HS-27A (cell line): ENCODE measurements at regions not wholly inside any gene's neighbourhood (a gene's known extent, or its start where the extent isn't known, plus 50 kb on each side); places are given as distances from the start of the nearest gene placed in this dataset.

Experiments
- DNase-seq: peaks from one replicate; pipeline ENCODE4 v3.0.0-alpha.2; 2012; ENCODE audit warnings: low read depth, missing footprints

- no peak for DNase-seq
Measured at GRCh38 chr5:58403822-58404433, 56.0 kb downstream of the PLK2 start.

GRCh38 chr5:58401701-58402100, 58.2 kb downstream of the PLK2 start:
- DNase-seq: no peak

GRCh38 chr5:58400737-58401136, 59.1 kb downstream of the PLK2 start:
- DNase-seq: no peak

DNA sequence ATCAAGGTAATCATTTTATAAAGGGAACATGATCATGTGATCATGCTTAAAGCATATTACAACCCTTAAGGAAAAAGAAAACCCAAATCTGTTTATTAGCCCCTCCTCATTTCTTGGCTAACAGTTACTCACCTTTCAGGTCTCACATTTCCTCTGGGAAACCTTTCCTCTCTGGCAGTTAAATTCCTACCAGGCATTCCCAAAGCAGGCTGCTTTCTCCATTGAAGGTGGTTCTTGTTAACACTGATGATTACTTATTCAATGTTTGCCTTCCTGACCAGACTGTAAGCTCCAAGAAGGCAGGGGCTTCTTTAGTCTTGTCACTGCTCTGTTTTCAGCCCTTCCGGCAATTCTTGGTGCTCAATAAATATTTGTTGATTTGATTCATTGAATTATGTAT, 59.9 kb downstream of the PLK2 start:
- DNase-seq: no peak

- no peak for DNase-seq
Measured at GRCh38 chr5:58394339-58394738, 65.5 kb downstream of the PLK2 start.

GRCh38 chr5:58393716-58394115, 66.2 kb downstream of the PLK2 start:
- no peak for DNase-seq

GRCh38 chr5:58392496-58392895, 67.4 kb downstream of the PLK2 start:
- no peak for DNase-seq

GRCh38 chr5:58383448-58383847, 76.4 kb downstream of the PLK2 start:
- no peak for DNase-seq

DNA sequence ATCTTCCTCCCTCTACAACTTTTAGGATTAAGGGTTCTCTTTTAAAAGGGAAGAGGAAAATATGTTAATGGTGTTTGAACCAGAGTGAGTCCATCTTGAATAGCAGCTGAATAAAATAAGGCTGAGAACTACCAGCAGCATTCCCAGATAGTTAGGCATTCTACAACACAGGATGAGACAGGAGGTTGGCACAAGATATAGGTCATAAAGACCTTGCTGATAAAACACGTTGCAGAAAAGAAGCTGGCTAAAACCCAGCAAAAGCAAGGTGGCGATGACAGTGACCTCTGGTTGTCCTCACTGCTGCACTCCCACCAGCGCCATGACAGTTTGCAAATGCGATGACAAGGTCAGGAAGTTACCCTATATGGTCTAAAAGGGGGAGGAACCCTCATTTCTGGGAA, 77.8 kb downstream of the PLK2 start:
- DNase-seq: no peak

GRCh38 chr5:58381566-58381965, 78.3 kb downstream of the PLK2 start:
- DNase-seq: no peak

DNA sequence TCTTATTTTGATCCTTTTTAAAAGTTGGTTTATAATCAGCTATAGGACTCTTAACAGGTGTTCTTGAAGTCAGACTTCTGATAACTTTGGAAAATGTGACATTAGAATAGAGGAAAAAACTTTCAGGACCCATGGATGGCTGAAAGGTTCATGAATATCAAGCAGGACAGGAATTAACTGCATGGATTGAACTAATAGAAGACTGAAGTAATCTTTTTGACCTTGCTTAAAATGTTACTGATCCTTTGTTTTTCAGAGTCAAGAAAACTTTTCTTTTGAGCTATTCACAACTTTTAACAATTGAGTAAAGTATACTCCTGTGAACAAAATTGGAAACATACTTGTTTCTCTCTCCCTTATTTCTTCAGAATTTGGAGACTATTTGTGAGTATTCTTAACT, 79.2 kb downstream of the PLK2 start:
- no peak for DNase-seq

- no peak for DNase-seq
Measured at GRCh38 chr5:58378613-58379390, 81.1 kb downstream of the PLK2 start.

DNA sequence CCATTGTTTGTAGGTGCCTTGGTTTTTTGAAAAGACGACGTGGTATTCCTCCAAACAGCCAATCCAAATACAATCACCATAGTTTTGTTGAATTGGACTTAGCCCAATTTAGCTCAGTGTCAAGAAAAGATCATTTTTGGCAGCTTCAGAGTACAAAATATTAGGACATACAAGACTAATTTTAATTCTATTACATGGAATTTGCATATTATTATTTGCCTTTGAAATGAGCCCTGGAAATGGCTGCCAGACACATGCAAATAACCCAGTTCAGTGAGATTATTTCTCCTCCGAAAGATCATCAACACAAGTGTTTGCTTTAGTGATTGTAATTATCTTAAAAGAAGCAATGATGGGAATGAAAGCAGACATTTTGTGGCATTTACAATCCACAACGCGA, 89.3 kb downstream of the PLK2 start:
- DNase-seq: no peak

DNA sequence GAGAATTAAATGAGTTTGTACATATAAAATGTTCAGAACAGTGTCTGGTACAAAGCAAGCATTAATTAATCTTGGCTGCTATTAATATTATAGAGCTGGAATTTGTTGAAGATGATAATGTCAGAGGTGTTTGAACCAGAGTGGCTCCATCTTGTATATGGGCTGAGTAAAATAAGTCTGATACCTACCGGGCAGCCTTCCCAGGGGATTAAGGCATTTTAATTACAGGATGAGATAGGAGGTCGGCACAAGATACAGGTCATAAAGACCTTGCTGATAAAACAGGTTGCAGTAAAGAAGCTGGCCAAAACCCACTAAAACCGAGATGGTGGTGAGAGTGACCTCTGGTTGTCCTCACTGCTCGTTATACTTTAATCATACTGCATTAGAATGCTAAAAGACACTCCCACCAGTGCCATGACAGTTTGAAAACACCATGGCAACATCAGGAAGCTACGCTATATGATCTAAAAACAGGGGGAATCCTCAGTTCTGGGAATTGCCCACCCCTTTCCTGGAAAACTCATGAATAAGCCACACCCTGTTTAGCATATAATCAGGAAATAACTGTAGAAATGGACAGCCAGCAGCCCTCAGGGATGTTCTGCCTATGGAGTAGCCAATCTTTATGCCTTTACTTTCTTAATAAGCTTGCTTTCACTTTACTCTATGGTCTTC, 90.2 kb downstream of the PLK2 start:
- DNase-seq: no peak

DNA sequence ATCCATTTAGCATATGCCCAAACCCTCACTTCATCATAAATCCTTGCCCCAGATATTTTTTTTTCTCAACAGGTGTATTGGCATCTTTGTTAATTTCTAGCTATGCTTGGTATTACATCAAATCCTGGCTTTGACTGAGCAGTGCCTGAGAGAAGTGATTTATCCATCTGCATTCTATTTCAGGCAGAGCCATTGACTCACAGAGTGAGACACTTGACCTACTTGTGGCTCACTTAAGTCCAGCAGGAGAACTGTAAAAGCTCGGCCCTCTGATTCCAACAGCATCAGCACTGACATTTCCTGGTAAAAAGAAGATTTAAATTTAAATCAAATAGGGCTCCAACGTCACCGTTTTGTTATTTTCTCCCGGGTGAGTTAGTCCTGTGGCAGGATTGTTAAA, 93.4 kb downstream of the PLK2 start:
- DNase-seq: no peak

DNA sequence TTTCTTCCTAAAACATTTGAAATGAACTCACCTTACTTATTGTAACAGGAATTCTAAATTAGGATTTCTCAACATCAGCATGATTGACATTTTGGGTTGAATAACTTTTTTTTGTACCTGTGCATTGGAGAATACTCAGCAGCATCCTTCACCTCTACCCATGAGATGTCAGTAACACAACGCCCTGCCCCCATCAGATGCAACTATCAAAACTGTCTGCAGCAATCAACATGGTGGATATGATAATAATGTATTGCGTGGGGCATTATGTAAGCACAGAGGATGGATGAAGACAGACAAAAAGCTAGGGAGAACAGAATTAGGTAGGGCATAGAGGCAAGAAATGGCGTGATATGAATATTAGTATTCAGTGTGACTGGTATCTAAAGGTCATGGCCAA, 94.1 kb downstream of the PLK2 start:
- no peak for DNase-seq

- DNase-seq: no peak
Measured at GRCh38 chr5:58363461-58364249, 96.2 kb downstream of the PLK2 start.

GRCh38 chr5:58362135-58362534, 97.8 kb downstream of the PLK2 start:
- DNase-seq: no peak

DNA sequence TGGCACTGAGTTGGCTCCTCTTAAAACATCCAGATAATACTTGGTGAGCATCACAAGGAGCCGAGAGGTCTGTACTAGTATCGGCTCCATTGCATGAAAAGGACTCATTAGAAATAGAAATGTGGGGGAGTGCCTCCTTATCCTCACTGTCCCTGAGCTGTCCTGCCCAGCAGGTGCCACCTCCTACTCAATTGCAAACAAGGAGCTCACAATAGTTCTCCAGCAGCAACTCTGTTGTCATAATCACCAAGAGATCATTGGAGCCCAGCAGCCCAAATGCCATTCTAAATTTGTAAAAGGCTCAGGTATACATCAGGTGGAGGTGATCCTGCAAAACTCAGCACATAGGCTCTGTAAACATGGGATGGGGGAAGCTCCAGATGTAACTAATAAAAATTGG, 99.1 kb downstream of the PLK2 start:
- no peak for DNase-seq

- DNase-seq: no peak
Measured at GRCh38 chr5:58359981-58360380, 99.9 kb downstream of the PLK2 start.

DNA sequence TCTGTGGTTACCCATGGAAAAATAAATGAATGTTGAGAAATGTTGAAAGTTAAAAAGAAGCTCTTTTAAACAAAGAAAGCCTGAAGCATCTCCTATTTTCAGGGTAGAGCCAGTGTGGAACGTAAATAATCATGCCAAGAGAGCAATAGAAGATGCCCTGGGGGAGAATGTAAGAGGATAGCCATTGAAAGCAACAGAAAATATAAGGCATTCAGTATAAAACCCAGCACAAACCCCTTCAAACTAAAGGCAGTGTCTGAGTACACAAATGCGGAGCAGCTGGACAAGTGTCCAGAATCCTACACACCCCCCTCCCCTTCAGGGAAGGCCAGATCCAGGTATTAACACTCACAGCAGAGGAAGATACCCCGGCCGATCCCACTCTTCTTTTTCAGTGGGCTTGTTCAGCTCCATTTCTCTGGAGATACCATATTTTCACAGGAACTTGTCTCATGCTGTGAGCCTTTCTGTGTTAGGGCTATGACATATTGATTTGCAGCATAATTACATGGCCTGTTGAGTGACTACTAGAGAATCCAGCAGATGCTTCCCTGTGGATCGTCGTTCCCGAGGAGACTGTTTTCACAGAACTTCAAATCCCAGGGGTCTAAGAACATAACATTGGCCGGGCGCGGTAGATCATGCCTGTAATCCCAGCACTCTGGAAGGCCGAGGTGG, 101.2 kb downstream of the PLK2 start:
- DNase-seq: no peak
